LHCN-M2 (cell line): ENCODE measurements at regions not wholly inside any gene's neighbourhood (a gene's known extent, or its start where the extent isn't known, plus 50 kb on each side); places are given as distances from the start of the nearest gene placed in this dataset.

Source experiments
- DNase-seq: peaks from one replicate; pipeline ENCODE4 v3.0.0-alpha.2; 2012; ENCODE audit warnings: low read depth

DNA sequence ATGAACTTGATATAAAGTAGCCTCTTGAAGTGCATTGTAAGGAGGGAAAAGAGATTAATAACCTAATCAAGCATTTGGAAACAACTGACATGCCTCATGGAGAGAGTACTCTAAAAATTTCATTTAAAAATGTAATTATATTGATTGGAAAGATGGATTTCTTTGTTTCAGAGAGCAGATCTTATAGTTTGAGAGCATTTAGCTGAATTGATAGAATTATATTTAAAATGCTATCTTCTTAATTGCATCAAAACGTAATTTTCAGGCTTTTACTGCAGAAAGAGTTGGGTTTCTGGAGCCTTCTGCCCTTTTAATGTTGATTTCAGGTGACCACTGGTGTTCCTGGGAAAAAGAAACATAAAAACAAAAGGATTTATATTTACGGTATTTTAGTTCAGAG, 130.6 kb downstream of the EDN3 start:
- DNase-seq, result no peak

- no peak for DNase-seq
These were observed 134.5 kb downstream of the EDN3 start for GRCh38 chr20:59434960-59435359.

DNA sequence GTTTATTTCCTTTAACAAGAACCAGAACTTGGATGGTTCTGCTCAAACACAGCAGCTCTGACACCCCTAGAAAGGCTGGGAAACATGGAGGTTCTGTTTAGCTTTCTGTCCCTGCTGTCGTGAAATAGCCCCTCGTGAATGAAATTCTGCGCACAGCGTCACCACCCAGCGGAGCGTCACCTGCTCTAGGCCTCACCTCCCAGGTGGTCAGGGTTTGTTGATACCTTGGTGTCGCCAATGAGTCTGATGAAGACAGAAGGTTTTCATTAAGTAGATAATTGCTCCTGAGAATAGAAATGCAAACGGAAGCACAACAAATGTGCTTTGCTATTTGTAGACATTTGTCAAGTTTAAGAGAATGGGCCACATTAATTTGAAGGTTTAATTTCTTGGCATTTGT, 135.1 kb downstream of the EDN3 start:
- no peak for DNase-seq

GRCh38 chr20:59437601-59438031, 137.2 kb downstream of the EDN3 start:
- no peak for DNase-seq

- DNase-seq, result no peak
These were observed 137.8 kb downstream of the EDN3 start for GRCh38 chr20:59438201-59438600.

- DNase-seq, result no peak
These were observed 138.8 kb downstream of the EDN3 start for GRCh38 chr20:59439243-59439642.

DNA sequence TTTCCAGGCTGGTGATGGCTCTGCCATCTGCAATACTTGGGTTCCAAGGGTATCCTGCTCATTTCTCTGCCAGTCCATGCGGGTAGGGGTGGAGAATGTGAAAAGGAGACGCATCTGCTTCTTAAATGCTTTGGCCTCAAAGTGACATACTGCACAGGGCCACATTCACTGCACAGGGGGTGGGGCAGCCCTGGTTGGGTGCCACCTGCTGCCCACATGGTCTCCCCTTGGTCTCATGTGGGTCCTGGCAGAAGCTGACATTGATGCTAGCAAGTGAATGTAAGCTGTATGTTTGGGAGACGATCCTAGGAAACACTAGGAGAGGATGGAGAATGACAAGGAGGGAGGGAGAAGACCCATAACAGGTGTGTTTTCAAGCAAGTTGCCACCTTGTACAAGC, 140.9 kb downstream of the EDN3 start:
- DNase-seq, result no peak

DNA sequence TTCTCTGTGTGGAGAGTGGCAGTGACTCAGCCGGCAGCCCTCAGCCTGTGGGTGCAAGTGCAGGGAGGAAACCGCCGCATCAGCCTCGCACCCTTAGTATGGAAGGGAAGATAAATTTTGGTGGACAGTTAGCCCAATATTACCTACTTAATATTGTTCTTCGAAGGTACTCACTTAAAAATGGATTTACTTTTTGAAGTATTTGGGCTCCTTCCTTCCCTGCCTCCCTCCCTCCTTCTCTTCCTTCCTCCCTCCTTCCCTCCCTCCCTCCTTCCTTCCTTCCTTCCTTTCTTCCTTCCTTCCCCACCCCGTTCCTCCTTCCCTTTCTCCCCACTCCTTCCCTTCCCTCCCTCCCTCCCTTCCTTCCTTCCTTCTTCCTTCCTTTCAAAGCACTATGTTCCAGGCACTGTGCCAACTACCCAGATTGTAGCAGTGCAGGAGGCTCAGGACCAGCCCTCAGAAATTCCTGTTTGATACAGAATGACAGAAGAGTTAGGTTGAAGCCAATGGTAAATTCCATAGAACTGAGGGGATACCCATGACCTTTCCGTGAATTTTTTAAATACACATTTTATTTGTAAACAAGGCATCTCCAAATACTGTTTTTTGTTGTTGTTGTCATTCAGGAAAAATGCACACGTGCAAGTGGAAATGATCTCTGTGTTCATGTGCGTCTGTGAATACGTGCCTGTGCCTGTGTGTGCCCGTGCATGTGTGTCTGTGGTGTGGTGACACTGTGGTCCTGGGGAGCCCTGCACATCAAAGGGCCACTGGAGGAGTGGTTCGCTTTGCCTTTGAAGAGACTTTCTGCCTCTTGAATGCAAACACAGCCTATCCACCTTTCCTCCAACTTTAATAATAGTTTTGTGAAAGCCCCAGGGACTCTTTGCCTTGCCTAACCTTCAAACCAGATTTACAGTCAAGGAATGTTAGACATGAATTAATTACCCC, 141.7 kb downstream of the EDN3 start:
- DNase-seq, result no peak

DNA sequence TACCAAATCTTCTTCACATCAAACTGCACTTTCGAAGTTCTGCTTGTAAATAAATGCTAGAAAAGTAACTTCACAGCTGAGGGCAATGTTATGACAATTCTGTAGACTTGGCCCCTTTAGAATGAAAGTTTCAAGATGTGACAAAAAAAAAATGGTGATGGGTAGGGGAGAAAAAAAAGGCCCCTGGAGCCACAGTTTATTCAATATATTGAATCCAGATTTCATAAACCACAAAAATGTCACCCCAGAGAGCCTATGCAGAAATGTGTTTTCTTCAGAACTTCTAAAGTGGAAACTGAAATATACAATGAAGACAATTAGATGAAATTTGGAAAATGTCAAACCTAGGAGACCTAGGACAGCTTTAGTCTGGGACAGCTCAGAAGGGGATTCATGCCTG, 143.1 kb downstream of the EDN3 start:
- DNase-seq, result no peak

GRCh38 chr20:59446376-59446775, 146.0 kb downstream of the EDN3 start:
- DNase-seq, result no peak

DNA sequence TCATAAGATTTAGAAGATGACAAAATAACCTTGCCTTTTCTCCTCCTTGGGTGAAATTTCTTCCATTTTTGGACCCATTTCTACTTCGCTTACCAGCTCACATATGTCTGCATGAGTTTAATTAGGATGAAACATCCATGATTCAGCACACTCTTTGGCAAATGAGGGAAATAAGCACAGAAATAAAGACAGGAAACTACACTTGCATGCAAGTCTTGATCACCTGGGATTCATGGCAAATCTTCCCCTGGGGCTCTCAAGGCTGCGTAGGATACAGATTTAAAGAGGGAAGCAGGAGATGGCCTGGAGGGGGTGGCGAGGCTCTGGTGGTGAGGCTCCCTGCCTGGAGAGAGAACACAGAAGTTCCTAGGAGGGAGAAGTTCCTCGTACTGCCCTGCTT, 147.8 kb downstream of the EDN3 start:
- DNase-seq, result no peak

GRCh38 chr20:59448851-59449444, 148.5 kb downstream of the EDN3 start:
- DNase-seq, result no peak

DNA sequence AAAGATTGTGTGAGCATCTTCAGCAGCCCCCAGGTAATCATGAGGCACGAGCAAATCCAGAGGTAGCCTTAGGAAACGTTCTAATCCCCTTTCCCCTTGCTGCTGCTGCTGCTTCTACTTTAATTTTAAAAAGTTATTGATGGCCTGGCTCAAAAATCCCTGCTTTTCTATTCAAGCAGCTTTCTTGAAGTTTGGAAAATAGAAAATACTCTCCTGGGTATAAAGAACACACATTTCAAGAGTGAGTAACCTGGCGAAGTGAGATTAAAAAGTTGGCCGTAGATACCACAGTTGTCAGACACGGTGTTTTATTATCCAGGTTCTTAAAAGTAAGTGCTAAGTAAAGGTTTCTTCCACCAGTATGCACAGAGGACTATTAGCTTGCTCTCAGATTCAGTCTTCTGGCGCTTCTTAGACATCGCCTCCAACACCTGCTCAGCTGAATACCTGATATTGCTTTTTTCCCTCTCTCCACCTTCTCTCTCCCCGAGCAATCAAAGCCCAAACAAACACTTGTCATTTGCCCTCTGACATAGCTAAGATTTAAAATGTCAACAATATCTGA, 150.7 kb downstream of the EDN3 start:
- DNase-seq, result no peak

- no peak for DNase-seq
These were observed 151.2 kb downstream of the EDN3 start for GRCh38 chr20:59451641-59452040.

DNA sequence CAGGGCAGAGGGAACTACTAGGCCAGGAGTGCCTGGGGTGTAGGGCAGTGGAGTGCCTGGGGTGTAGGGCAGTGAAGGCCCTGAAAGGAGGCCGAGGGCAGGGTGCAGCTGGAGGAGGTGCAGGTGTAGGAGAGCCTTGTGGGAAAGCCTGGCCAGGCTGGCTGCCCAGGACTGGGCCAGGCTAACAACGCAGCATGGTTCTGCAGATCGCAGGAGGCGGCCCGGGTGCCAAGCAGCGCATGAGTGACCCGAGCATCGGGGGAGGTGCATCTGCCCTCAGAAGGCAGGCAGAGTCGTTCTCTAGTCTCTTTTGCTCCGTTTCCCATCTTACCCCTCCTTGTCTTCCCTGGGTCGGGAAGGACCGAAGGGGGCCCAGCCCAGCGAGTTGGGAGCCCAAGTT, 151.5 kb upstream of the PHACTR3 start:
- DNase-seq, result no peak

- no peak for DNase-seq
These were observed 150.4 kb upstream of the PHACTR3 start for GRCh38 chr20:59453759-59454560.

DNA sequence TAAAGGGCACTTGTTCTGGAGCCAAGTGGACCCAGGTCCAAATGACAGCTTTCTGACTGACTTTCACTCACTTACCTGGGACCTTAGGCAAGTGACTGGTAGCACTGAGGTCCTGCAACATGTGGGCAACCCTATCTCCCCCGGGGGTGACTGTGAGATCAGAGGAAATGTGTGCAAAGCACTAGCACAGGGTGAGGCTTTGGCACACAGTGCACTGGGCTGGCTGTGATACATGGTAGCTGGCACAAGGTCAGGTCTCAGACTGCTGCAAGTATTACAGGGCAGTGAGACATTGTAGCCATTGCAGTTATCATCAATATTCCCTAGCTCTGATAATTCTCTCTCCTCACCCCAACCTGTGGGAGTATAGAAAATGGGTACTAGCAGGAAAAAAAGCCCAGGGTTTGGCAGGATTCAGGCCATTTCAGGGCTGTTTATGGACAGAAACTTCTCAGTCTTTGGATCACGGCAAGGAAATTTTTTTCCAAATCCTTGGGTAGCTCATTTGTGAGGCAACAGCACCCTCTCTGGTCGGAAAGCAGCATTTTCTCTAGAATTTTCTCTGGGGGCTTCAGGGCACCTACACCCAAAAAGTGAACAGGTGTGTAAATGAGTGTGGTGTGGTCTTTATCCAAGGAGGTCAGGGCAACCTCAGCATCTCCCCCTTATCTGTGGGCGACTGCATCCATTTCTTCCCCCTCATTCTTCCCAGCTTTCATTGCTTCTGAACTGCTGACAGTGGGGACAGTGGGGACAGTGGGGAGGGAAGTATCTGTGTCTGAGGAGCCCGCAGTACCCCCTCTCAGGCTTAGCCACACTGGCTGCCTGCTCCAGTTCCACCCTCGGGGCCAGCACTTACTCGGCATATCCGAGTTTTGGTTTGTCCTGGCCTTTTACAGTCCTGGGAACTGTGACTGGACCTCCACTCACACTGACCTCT, 148.7 kb upstream of the PHACTR3 start:
- no peak for DNase-seq

- DNase-seq, result no peak
These were observed 147.7 kb upstream of the PHACTR3 start for GRCh38 chr20:59456342-59457279.

DNA sequence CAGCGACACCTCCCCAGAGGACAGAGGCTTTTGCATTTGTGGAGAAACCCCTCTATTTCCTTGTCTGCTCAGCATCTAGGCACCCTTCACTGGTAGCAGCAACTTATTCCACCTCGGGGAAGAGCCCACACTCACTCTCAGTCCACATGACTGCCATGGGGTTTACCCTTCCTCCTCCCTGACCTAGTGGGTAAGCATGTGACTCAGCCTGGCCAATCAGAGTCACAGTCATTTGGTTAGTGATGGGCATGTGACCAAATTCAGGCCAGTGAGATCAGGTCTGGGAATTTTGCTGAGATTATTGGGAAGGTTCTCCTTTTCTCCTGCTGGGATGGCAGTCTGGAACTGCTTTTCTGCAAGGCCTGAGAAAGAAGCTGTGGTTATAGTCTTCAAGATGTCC, 145.7 kb upstream of the PHACTR3 start:
- DNase-seq, result no peak

DNA sequence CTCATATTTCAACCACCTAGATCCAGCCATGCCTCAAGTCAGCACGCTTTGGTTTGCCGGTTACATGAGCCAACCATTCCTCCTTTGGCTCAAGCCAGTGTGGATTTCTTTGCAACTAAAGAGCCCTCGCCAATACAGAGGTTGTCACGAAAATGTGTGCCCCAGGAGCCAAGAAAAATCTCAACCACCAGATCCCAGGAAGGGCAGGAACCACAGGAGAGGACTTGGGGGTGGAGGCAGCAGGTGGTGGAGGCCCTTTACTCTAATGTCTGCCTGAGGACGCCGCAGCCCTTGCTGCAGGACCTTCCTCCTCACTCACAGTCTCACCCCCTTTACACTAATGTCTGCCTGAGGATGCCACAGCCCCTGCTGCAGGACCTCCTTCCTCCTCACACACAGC, 144.8 kb upstream of the PHACTR3 start:
- no peak for DNase-seq
